NCI-H446 (cell line): ENCODE measurements at regions not wholly inside any gene's neighbourhood (a gene's known extent, or its start where the extent isn't known, plus 50 kb on each side); places are given as distances from the start of the nearest gene placed in this dataset.
"Not testable (repeated sequence)": the region's sequence is repeated elsewhere in the genome, so short reads cannot be mapped to it uniquely, and the experiment has no call there.

Experiments used
- DNase-seq, 2 experiments: peaks; one replicate each; lab custom pipeline; 2025; lab: John Stamatoyannopoulos, UW

DNA sequence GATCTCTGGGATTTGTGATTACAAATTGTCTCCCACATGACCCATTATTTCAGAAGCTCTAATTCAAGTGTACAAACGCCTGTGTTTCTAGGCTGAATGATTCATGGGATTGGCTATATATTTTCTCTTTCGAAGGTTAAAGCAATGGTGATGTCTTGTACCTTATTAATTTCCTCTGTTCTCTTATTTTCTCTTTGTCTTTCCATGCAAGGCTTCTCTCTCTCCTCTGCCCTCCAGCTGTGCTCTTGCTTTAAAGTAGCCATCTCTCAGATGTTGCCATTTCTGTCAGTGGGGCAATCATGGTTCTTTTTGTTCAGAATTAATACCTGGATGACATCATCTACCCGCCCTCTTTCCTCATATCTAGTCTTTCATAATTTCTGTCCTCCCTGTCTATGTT lies 184.3 kb upstream of the ATP10B start:
- no peak for DNase-seq

DNA sequence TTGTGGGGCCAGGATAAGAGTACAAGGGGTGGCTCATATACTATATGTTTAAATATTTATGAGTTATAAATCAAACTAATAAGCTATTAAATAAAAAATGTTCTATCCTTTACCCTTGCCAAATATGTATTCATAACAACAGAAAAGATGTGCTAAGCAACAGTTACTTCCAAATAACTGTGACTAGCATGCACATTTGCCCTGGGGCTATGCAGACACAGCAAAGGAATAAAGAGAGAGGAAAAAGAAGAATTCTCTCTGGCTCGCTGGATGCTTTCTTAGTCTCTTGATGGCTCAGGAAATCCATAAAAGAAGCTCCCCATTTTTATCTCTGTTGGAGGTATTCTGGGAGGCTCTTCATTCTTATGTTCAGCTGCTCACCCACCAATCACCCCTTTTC lies 182.4 kb upstream of the ATP10B start:
- DNase-seq, result no peak

DNA sequence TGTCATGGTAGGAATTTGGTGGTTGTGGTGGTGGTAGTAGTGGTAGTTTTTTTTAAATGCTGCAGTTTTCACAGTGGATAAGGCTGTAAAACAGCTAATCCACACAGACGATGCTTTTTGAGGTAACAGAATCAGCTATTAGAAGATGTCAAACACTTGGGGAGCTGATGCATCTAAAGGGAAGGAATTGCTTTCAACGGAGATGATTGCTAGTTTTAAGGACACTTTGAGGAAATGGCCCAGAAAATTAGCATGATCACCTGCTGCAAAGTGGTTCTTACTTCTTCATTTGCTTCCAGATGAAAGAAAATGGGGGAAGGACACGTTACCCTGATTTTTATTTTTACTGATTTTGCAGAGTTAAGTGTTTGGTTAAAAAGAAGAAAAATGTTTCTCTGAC lies 178.2 kb upstream of the ATP10B start:
- DNase-seq, result no peak

DNA sequence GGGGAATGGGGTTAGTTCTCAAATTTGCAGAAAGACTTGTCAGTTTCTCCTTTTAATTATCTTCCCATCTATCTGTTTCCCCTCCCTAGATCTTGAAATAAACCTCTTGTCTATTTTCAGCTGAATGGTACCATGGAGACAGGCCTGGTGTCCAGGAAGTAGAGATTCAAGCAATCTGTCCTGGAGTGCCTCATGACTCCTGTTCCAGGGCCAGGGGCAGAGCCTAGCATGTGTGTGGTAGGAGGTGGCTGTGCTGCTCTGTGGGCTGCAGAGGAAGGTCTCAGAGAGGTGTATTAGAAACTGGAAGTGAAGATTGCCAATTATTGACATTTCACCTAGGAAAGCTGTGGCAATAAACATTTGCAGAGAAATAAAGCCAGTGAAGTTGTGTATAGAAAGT lies 175.8 kb upstream of the ATP10B start:
- no peak for DNase-seq

DNA sequence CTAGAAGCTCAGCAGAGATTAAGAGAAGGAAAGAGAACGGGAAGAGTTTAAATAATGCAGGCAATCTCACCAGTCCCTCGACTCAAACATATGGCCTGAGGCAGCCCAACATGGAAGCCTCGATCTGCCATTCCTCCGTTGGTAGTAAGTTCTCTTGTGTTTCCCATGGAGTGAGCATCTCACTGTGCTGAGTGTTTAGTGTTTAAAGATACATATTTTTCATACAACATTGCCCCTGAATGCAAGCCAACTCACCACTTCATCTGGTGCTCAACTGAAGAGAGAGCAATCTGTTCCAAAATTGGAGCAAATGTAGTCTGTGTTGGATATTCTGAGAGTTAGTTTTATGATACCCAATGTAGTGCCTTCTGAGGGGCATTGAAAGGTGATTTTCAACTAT lies 171.5 kb upstream of the ATP10B start:
- DNase-seq, result peak; percentile 38 to 81

DNA sequence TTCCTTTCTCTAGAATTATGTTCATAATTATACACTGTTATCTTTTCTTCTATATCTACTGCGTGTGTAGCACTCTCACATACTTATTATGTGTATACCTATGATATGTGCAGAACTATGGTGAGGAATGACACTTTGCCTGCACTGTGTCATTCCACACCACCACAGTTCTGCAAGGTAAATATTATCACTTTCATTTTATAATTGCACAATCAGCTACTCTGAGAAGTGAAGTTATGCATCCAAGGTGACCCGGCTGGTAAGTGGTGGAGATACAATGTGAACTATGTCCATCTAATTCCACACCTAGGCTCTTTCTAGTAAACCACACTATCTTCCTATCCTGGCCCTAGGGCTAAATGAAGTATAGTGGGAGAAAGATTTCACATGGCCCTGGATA lies 170.1 kb upstream of the ATP10B start:
- DNase-seq, result no peak

DNA sequence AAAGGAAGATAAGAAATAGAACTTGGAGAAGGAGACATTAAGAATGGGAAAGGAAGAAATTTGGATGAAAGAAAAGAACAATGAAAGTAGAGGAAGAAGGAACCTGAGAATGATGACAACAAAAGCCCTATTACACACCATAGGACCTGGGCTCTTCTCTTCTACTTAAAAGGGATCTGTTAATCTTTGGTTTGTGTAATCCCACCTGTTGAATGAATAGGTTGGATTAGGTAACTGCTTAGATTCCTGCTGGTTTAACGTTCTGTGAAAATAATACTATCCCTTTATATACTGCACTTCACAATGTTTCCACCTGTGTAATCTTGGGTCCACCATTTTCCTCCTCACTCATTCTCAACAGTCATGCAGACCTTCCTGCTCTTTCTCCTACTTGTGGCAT lies 157.8 kb upstream of the ATP10B start:
- no peak for DNase-seq

DNA sequence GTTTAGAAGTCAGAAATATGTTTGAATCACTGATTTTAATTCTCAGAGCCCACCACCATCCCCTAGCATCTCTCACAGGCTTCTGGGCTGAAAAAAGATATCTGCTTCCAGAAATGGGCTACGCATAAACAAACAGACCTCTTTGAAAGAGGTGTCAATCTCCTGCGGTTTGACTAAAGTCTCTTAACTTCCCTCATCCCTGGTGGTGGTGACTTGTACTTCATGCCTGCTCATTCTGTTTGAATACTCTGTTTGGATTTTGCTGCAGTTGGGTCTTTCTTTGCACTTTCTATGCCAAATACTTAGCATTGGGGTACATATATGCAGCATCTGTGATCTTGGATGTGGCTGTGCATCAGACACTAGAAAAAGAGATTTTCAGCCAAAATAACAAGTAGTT lies 157.2 kb upstream of the ATP10B start:
- no peak for DNase-seq

DNA sequence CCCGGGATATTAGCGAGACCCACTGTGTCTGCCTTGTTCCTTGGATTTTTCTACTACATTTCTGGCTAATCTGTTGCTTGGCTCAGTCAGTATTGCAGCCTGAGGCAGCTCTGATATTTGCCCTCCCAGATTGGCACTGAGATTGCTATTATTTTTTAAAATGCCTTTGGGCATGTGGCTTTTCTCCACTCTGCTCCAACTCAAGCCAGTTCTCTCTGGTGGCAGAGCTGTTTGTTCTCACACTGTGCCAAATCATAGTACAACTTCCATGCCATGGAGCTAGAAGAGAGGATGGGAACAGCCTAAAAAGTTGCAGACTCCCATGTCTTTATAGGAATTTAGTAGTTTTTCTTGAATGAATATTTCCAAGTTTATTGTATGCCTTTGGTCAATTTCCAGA lies 155.9 kb upstream of the ATP10B start:
- peak in 1 of 2 experiments; percentile 49 for DNase-seq

DNA sequence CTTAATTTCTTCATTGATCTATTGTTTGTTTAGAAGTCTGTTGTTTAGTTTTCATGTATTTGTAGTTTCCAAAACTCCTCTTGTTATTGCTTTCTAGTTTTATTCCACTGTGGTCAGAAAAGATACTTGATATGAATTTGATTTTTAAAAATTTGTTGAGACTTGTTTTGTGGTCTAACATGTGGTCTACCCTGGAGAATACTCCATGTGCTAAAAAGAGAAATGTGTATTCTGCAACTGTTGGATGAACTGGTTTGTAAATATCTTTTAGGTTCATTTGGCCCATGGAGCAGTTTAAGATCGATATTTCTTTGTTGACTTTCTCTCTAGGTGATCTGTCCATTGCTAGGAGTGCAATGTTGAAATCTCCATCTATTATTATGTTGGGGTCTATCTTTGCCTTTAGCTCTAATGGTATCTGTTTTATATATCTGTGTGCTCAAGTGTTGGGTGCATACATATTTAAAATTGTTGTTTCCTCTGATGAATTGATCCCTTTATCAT lies 150.6 kb upstream of the ATP10B start:
- no peak for DNase-seq

DNA sequence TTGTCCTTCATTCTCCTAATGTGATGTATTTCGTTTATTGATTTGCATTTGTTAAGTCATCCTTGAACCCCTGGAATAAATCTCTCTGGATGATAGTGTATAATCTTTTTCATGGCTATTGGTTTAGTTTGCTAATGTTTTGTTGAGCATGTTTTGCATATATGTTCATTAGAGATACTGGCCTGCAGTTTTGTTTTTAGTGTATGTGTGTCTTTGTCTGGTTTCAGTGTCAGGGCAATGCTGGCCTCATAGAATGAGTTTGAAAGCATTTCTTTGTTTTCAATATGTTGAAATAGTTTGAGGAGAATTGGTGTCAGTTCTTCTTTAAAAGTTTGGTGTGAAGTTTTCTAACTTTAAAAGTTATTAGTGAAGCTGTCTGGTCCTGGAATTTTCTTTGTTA lies 149.6 kb upstream of the ATP10B start:
- no peak for DNase-seq

DNA sequence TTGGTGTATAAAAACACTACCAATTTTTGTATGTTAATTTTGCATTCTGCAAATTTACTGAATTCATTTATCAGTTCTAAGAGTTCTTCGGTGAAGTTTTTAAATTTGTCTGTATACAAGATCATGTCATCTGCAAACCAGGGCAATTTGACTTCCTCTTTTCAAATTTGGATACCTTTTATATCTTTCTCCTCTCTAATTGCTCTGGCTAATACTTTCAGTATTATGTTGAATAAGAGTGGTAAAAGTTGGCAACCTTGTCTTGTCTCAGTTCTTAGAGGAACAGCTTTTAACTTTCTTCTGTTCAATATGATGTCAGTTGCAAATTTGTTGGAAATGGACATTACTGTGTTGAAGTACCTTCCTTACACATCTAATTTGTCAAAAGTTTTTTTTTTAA lies 149.1 kb upstream of the ATP10B start:
- not testable (repeated sequence) for DNase-seq

DNA sequence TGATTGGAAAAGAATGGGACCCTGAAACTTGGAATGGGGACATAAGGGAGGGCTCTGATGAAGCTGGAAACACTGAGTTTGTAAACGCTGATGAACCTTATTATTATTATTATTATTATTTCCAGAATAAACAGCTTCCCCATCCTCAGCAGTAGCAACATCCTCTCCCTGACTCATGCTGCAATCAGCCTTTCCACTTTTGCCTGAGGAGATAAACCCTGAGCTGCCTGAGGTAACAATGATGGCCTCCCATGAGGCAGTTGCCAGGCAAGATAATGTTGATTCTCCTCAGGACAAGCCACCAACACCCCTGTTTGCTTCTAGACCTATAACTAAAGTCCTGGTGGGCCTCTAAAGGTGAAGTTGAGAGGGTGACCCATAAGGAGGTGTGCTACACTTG lies 139.2 kb upstream of the ATP10B start:
- DNase-seq, result no peak

DNA sequence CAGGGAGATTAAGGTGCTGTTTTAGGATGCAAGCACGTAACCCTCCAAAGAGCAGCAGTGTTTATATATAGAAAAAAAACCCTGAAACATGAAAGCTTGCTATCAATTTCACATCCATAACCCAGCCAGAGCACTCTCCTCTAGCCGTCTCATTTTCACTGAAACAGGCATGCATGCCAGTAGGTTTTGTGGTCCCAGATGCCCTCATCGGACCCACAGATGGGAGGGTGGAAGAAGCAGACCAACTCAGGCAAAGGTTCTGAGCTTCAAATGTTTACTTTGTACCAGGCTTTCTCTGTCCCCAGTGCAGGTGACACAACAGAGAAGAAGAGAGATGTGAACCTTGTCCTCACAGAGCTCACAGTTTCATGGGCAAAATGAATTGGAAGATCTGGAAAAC lies 127.4 kb upstream of the ATP10B start:
- no peak for DNase-seq

DNA sequence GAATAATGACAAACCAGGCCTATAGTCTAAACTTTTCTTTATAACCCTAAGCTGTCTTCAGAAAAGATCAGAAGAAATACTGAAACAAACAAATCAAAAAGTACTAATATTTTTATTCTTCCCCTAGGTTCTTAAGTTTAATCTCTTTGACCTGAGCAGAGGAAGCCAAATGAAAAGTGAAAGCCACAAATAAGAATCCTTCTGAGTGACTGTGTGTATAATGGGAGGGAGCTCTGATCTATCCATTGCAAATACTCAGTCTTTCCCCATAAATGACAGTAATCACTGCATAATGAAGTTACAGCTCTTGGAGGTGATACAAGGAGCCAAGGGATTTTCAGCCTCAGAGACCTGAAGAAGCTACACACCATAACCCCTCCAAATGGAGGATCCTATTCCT lies 126.9 kb upstream of the ATP10B start:
- no peak for DNase-seq

DNA sequence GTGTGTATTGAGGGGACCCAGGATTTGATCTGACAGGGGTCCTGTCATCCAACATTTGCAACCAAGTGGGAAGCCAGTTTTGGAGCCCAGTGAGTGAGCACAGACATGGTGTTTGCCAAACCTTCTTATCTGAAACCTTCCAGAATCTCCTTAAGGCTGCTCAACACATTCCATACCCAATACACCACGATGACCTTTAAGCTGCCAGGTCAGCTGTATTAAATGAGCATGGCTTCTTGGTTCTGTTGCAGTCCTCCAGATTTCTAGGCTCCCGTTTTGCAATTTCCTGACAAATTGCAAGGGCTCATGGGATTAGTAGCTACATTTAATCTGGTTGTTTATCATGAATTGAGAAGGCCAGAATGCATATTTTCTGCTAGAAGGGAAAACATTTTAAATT lies 124.2 kb upstream of the ATP10B start:
- DNase-seq, result no peak

DNA sequence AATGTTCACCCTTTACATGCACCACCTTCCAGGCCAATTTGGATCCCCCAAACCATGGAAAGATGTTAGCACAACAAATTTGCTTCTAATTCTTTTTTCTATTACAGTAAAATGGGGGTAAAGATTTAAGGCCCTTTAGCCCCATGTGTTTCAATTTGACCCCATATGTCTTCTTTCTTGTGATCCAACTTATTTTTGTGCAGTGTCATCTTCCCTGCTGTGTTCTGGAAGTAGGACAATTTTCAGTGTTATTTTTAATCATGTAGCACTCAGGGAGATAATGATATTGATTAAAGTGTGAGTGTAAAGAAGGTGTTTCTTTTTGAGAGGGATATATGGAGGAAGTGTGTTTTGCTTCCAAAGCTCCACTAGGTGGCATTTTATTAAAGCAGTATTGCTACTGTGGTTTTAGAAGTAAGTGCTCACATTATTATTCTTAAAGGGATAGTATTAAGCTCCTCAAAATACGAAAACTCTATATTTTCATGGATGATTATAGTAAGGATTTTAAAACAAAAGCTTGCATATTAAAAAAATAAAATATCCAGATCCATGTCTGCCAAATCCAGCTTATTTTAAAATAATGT lies 118.7 kb upstream of the ATP10B start:
- peak; percentile 31 to 73 for DNase-seq

DNA sequence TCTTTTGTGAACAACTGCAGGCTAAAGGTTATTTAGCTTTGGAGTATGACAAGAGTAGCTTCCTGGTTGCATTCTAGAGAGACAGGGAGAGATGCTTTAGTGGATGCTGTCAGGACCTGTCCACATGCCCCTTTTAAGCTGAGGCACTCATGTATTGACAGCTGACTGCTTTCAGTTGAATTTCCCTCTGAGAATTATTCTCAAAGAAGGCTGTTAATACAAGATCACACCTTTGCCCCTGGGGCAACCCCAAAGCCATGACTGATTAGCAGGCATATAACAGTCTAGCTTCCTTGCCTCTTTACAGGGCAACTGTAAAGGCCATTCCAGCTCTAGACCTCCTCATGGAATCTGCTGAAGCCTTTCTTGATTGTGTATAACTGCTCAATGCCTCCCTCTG lies 117.6 kb upstream of the ATP10B start:
- no peak for DNase-seq

DNA sequence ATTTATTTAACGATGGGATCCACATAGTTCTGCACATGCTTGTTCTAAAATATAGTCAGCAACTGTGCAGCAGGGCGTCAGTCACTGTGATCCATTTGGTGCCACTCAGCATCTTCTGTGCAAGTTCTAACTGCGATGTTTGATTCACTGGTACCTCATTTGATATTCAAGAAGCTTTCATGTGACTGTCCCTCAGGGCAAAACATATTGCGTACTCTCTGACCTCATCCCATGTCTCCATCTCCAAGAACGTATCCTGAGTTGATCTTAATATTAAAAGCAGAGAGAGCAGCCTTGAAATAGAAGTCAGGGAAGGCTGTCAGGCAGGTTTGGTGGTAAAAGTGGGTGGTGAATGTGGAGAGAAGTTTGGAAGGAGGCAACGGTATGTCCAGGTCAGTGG lies 116.5 kb upstream of the ATP10B start:
- no peak for DNase-seq

DNA sequence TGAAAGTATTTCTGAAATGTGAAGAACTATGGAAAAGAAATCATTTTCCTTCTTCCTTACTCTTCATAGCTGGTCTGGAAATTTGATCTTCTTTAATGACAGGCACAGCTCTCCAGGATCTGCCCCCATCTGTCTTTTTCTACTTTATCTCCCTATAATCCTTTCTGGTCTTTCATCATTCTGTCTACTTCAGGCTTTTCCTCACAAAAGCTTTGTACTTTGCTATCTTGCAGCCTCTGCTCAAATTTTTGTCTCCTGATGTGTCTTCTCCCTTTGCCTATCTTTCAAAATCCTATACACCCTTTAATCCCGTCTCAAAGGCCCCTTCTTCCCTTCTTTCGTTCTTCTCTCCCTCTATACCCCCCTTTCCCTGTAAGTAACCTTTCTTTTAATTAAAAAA lies 114.9 kb upstream of the ATP10B start:
- DNase-seq, result peak in 1 of 2 experiments; percentile 31

DNA sequence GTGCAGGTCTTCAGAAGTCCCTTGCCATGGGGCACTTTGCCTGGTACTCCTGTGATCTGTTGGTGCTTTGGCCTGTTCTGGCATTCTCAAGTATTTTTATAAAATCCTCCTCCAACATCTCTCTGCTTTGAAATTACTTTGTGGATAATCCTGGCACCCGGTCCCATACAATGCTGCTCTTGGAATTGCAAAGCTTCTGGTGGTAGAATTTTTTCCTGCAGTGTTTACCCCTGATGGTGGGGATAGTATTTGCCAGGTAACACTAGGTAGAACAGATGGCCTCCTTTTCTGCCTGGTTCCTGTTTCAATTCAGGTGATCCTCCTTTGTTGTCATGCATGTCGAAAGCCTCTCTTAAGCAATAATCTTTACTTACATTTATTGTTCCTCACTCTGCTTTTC lies 109.8 kb upstream of the ATP10B start:
- peak; percentile 61 to 64 for DNase-seq

DNA sequence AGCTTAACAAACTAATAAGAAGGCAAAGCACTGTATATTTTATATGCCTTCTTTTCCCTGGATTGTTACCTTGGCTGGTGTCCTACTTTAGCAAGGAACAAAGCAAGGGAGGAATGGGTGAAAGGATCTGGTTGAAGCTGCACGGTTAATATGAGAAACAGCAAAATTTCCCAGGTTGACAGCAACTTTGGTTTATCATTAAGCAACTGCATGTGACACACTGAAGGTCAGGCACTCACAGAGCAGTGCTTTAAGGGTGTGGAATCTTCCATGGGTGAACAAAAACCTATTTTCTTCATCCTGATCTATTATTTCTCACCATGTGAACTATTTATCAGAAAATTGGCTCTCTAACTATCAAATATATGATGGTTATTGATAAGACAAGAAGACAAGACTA lies 109.0 kb upstream of the ATP10B start:
- DNase-seq, result no peak

DNA sequence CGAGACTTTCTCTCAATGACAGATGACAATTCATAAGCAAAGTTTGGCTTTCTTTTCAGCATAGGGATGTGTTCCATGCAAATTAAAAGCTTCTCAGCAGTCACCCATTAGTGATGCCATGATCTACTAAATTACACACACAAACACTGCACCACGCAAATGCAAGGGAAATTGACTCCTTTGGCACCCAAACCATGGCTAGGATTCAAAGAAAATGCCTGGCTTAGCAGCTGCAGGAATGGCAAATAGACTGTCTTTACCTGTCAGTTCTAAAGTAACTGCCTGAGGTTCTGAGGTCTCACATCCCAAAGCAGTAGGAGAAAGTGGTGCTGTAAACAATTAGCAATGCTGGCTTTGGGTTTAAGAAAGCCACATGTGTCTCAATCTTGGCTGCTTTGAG lies 108.6 kb upstream of the ATP10B start:
- peak; percentile 75 for DNase-seq

DNA sequence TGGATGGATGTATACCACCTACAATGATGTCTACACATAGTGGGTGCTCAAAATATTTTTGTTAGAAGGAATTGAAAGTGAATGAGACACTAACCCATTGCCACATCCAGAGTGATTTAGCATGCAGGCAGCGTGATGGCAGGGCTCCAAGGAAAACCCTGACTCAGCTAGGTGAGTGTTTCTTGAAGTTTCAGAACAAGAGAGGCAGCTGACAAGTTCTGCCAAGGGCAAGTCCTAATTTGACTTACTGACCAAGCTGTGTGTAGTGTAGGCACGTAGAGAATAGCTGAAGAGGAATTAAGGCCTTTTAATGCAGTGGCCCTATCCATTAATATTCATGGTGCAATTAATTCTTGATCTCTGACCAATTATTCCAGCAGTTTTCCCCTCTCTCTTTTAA lies 107.8 kb upstream of the ATP10B start:
- peak in 1 of 2 experiments; percentile 49 for DNase-seq
